HepG2 (cell line): ENCODE measurements at regions not wholly inside any gene's neighbourhood (a gene's known extent, or its start where the extent isn't known, plus 50 kb on each side); places are given as distances from the start of the nearest gene placed in this dataset.
A peak's percentile ranks its signal among the peaks of the same experiment; 100 is the strongest.

Experiments
- ATAC-seq: fragments of 200-7000 bp; cut with Tn5 transposase; 3 replicates; pipeline ENCODE4 v1.9.1; 2020; ENCODE audit warnings: mild to moderate bottlenecking, moderate library complexity
- BruUV-seq: library from RNA; stranded (reverse); fragments of 400-500 nt; replicated peaks from 2 replicates; lab custom pipeline; 2021; lab: Mats Ljungman, UMichigan
- CTCF ChIA-PET: fragments of 300-600 bp; formaldehyde crosslinking; extraction: SDS; loops from one replicate; lab custom pipeline; 2021; ENCODE audit warnings: low total read pairs, inconsistent platforms, low intra/inter-chr PET ratio; lab: Yijun Ruan, JAX
- POLR2A ChIA-PET: fragments of 350-600 bp; sonication (Branson Sonifier 250); formaldehyde crosslinking; loops from one replicate; lab custom pipeline; 2020; ENCODE audit warnings: antibody characterized with exemption, inconsistent platforms; lab: Yijun Ruan, JAX
- DNase-seq: peaks from one replicate; pipeline ENCODE4 v3.0.0-alpha.2; 2015; ENCODE audit warnings: low spot score
- FAIRE-seq: peaks from 3 replicates; lab custom pipeline; 2011; peaks lifted over from hg19 to GRCh38; lab: Jason Lieb, UNC
- H2AFZ ChIP-seq: one replicate; pipeline ENCODE4 v1.6.1; 2011; ENCODE audit warnings: low read length, inconsistent platforms
- H3K27ac ChIP-seq: fragments of 300-600 bp; 3 replicates; pipeline ENCODE4 v1.8.0; 2011; ENCODE audit warnings: mixed run types, mild to moderate bottlenecking, mixed read lengths, low read length, inconsistent platforms; ENCODE audit not compliant: insufficient read depth; ENCODE audit errors: extremely low read length
- H3K27me3 ChIP-seq, 2 experiments: fragments of 200-600 bp in 1 of 2; 2 replicates in 1 of 2; 3 replicates in 1 of 2; pipeline versions ENCODE4 v1.6.0 to v1.8.0; 2011; ENCODE audit warnings: low read length in 2 of 2, mild to moderate bottlenecking in 2 of 2, moderate library complexity in 2 of 2, inconsistent platforms in 1 of 2; ENCODE audit not compliant: insufficient read depth in 2 of 2, control insufficient read depth in 1 of 2
- H3K36me3 ChIP-seq, 2 experiments: fragments of 200-600 bp in 1 of 2; replicated peaks in 1 of 2; 2 replicates in 1 of 2; 3 replicates in 1 of 2; pipeline versions ENCODE4 v1.5.1 to v1.8.0; 2011; ENCODE audit warnings: low read length in 2 of 2, inconsistent platforms in 1 of 2; ENCODE audit not compliant: insufficient read depth in 2 of 2, control insufficient read depth in 1 of 2
- H3K4me1 ChIP-seq: 2 replicates; pipeline ENCODE4 v1.5.1; 2012; ENCODE audit warnings: low read length, inconsistent platforms; ENCODE audit not compliant: insufficient read depth
- H3K4me2 ChIP-seq: 2 replicates; pipeline ENCODE4 v1.6.0; 2011; ENCODE audit warnings: low read depth, low read length, inconsistent platforms
- H3K4me3 ChIP-seq, 3 experiments: fragments of 200-600 bp in 1 of 3; sonication (generic), shearing (Covaris generic) in 1 of 3; replicated peaks in 1 of 3; 2 replicates each; pipeline ENCODE4 v1.5.1; 2011 to 2016; ENCODE audit warnings: low read length in 3 of 3, inconsistent platforms in 2 of 3, low read depth in 2 of 3, mild to moderate bottlenecking in 2 of 3, control low read depth in 1 of 3, mixed read lengths in 1 of 3; ENCODE audit not compliant: insufficient read depth in 1 of 3
- H3K79me2 ChIP-seq: one replicate; pipeline ENCODE4 v1.6.1; 2011; ENCODE audit warnings: low read length, inconsistent platforms; ENCODE audit not compliant: insufficient read depth
- H3K9ac ChIP-seq: 2 replicates; pipeline ENCODE4 v1.6.0; 2011; ENCODE audit warnings: mild to moderate bottlenecking, low read depth, low read length, inconsistent platforms; ENCODE audit not compliant: insufficient read depth
- H3K9me3 ChIP-seq: 2 replicates; pipeline ENCODE4 v1.5.1; 2012; ENCODE audit warnings: mild to moderate bottlenecking, low read length
- H4K20me1 ChIP-seq: 2 replicates; pipeline ENCODE4 v1.6.0; 2011; ENCODE audit warnings: inconsistent platforms, mild to moderate bottlenecking, low read length, moderate library complexity; ENCODE audit not compliant: insufficient read depth
- FOXJ3 ChIP-seq: sonication (generic); formaldehyde crosslinking; IDR thresholded peaks from 2 replicates; pipeline ENCODE4 v1.4.0; 2020; ENCODE audit warnings: missing genetic modification reagents, mild to moderate bottlenecking, borderline replicate concordance
- IRF1 ChIP-seq: sonication (generic); formaldehyde crosslinking; IDR thresholded peaks from 2 replicates; pipeline ENCODE4 v1.4.0; 2020; ENCODE audit warnings: low read depth, mild to moderate bottlenecking, missing genetic modification reagents
- IRX3 ChIP-seq: sonication (generic); formaldehyde crosslinking; IDR thresholded peaks from 2 replicates; pipeline ENCODE4 v1.8.1; 2023; ENCODE audit warnings: mild to moderate bottlenecking, low read depth, missing genetic modification reagents, borderline replicate concordance
- MAFK ChIP-seq, 2 experiments: IDR thresholded peaks in 1 of 2; conservative IDR thresholded peaks in 1 of 2; 2 replicates each; pipeline ENCODE4 v1.6.1; 2011; ENCODE audit warnings: improper control_type of control experiment in 2 of 2, low read length in 2 of 2
- POLR2G ChIP-seq: fragments of 200-400 bp; formaldehyde crosslinking; IDR thresholded peaks from 2 replicates; pipeline ENCODE4 v1.6.1; 2018; ENCODE audit warnings: mild to moderate bottlenecking, low read depth, low read length, moderate library complexity
- SIN3B ChIP-seq: fragments of 150-350 bp; IDR thresholded peaks from 2 replicates; pipeline ENCODE4 v1.6.1; 2014; ENCODE audit warnings: low read length
- SMARCE1 ChIP-seq: fragments of 450-650 bp; IDR thresholded peaks from 2 replicates; pipeline ENCODE4 v1.6.1; 2017; ENCODE audit warnings: borderline replicate concordance
- SRSF9 ChIP-seq: fragments of 200-400 bp; formaldehyde crosslinking; IDR thresholded peaks from 2 replicates; pipeline ENCODE4 v1.6.1; 2018; ENCODE audit warnings: borderline replicate concordance, mild to moderate bottlenecking, low read depth, low read length; ENCODE audit not compliant: insufficient read depth, poor library complexity, severe bottlenecking
- TRIM24 ChIP-seq: sonication (generic); formaldehyde crosslinking; IDR thresholded peaks from 2 replicates; pipeline ENCODE4 v1.8.0; 2022; ENCODE audit warnings: mild to moderate bottlenecking, missing genetic modification reagents
- ZBTB34 ChIP-seq: sonication (generic); formaldehyde crosslinking; IDR thresholded peaks from 2 replicates; pipeline ENCODE4 v1.8.0; 2022; ENCODE audit warnings: mild to moderate bottlenecking, missing genetic modification reagents
- ZNF292 ChIP-seq: sonication (generic); formaldehyde crosslinking; IDR thresholded peaks from 2 replicates; pipeline ENCODE4 v1.8.1; 2022; ENCODE audit warnings: mild to moderate bottlenecking, low read depth, missing genetic modification reagents, borderline replicate concordance
- ZNF567 ChIP-seq: sonication (generic); formaldehyde crosslinking; IDR thresholded peaks from 2 replicates; pipeline ENCODE4 v1.8.1; 2023; ENCODE audit warnings: mild to moderate bottlenecking, missing genetic modification reagents, borderline replicate concordance
- ZNF607 ChIP-seq: sonication (generic); formaldehyde crosslinking; IDR thresholded peaks from 2 replicates; pipeline ENCODE4 v1.5.1; 2020; ENCODE audit warnings: missing genetic modification reagents, mild to moderate bottlenecking, borderline replicate concordance
- ZNF615 ChIP-seq: sonication (generic); formaldehyde crosslinking; IDR thresholded peaks from 2 replicates; pipeline ENCODE4 v1.5.0; 2020; ENCODE audit warnings: mild to moderate bottlenecking, missing genetic modification reagents, borderline replicate concordance
- ZNF703 ChIP-seq: sonication (generic); formaldehyde crosslinking; IDR thresholded peaks from 2 replicates; pipeline ENCODE4 v1.5.1; 2020; ENCODE audit warnings: missing genetic modification reagents, mild to moderate bottlenecking, moderate library complexity, borderline replicate concordance
- WGBS: methylation state at CpG from one replicate; pipeline ENCODE4 v1.1.6; 2017; ENCODE audit warnings: low lambda C conversion rate; 5-methylcytosine and 5-hydroxymethylcytosine counted together
- in situ Hi-C: cut with HindIII; loops from 2 replicates; pipeline ENCODE4 v1.10.0; 2017; ENCODE audit warnings: low pct_unique_long_range_greater_than_20kb; ENCODE audit not compliant: extremely low pct_ligation_motif_present
- intact Hi-C: fragments of 100-400 bp; cut with micrococcal nuclease; formaldehyde crosslinking; loops from one replicate; pipeline ENCODE4 v1.10.0; 2022; ENCODE audit not compliant: unreplicated experiment

- no peaks in the 10 kb centered on the region; the same call in 1 of the 2 replicates for H3K9me3 ChIP-seq
Observed at GRCh38 chr16:80012586-80012985, 412.0 kb upstream of the MAF start.

GRCh38 chr16:80009971-80010659, 409.6 kb upstream of the MAF start:
- no peaks in the 10 kb centered on the region; the same call in 1 of the 2 replicates for H3K9me3 ChIP-seq
- no peaks in the 10 kb centered on the region for H3K27me3 ChIP-seq
- H4K20me1 ChIP-seq, result no peaks in the 10 kb centered on the region
- intact Hi-C loops (no loop called here), in situ Hi-C loops (no loop called here)
- H3K4me3 ChIP-seq, result no peak overlapping the region
- FAIRE-seq (no peak), DNase-seq (no peak), ATAC-seq (no peak)
- 27% methylated on average over 4 of the region's 4 CpGs for WGBS
- BruUV-seq, result no TSS peak
- ChIA-PET CTCF (no interaction called here), POLR2A (no interaction called here)
- H3K9ac ChIP-seq, result no peak overlapping the region
- H3K4me2 ChIP-seq, result no peak overlapping the region
- no peaks in the 10 kb centered on the region for H3K79me2 ChIP-seq
- no peak overlapping the region for H3K27ac ChIP-seq
- H3K36me3 ChIP-seq, result no peaks in the 10 kb centered on the region
- no peak overlapping the region for H2AFZ ChIP-seq
- no peaks in the 10 kb centered on the region for H3K4me1 ChIP-seq
- TF ChIP-seq ZBTB34 (CRISPR knock-in tag) (no peak), SIN3B (no peak), ZNF615 (no peak), ZNF703 (CRISPR knock-in tag) (no peak), FOXJ3 (CRISPR knock-in tag) (no peak), IRF1 (CRISPR knock-in tag) (no peak), ZNF567 (CRISPR knock-in tag) (no peak), SMARCE1 (no peak), ZNF607 (CRISPR knock-in tag) (no peak), SRSF9 (no peak), IRX3 (CRISPR knock-in tag) (no peak), TRIM24 (CRISPR knock-in tag) (no peak), POLR2G (no peak)

More at GRCh38 chr16:80012586-80012985, 412.0 kb upstream of the MAF start:
- Histone ChIP-seq H3K79me2 (no peaks in the 10 kb centered on the region), H3K4me1 (no peaks in the 10 kb centered on the region), H3K27me3 (no peaks in the 10 kb centered on the region), H4K20me1 (no peaks in the 10 kb centered on the region), H2AFZ (no peak overlapping the region), H3K9ac (no peak overlapping the region), H3K4me3 (no peak overlapping the region), H3K36me3 (no peaks in the 10 kb centered on the region), H3K27ac (no peak overlapping the region), H3K4me2 (no peak overlapping the region)
- 15% methylated on average over 3 of the region's 3 CpGs for WGBS
- DNase-seq (no peak), FAIRE-seq (no peak), ATAC-seq (no peak)
- ChIA-PET CTCF (no interaction called here), POLR2A (no interaction called here)
- TF ChIP-seq ZNF292, result no peak
- peak in 1 of 2 experiments; percentile 30; a peak in 1 of 4 replicates for TF ChIP-seq MAFK (conservative IDR thresholded peaks at IDR 0.05 in 1 of 2, IDR thresholded peaks at IDR 0.05 in 1 of 2; ENCODE audit: low read length in 2 of 2)
- BruUV-seq, result no TSS peak
- intact Hi-C loops (no loop called here), in situ Hi-C loops (no loop called here)
